ENCODE measurements at regions not wholly inside any gene's neighbourhood (a gene's known extent, or its start where the extent isn't known, plus 50 kb on each side); places are given as distances from the start of the nearest gene placed in this dataset.
"Not testable (repeated sequence)": the region's sequence is repeated elsewhere in the genome, so short reads cannot be mapped to it uniquely, and the experiment has no call there.

DNA sequence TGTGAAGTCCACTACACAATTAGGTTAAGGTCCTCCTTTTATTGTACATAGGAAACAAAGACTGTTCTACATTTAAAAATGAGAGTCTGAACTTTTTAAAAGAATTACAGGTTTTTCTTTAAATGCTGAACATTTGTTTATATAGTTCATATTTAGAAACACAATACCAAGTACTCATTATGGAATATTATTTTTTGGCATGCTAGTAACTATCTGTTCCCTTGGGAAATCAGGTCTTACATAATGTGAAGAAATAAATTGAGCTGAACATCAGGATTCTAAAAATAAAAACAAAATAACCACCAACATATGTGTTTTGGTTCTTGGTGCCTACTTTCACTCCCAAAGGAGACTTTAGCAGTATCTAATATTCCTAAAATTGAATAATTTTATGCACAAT, 230.5 kb upstream of the IZUMO3 start:
- no peak overlapping the region for H3K4me2 ChIP-seq
- no peak overlapping the region for H3K9ac ChIP-seq
- no peaks in the 10 kb centered on the region for H3K9me3 ChIP-seq
- POLR2A ChIA-PET = no interaction called here
- no peaks in the 10 kb centered on the region for H3K79me2 ChIP-seq (ENCODE audit: insufficient read depth)
- H2AFZ ChIP-seq (ENCODE audit: low read depth) = no peak overlapping the region
- TF ChIP-seq MEF2A (IDR thresholded peaks at IDR 0.05; ENCODE audit: borderline replicate concordance, low read depth) (no peak), ELF1 (IDR thresholded peaks at IDR 0.05) (no peak), EP300 (IDR thresholded peaks at IDR 0.05; ENCODE audit: borderline replicate concordance in 1 of 2, low read depth in 1 of 2, low read length in 1 of 2) (no peak), SMC3 (IDR thresholded peaks at IDR 0.05; ENCODE audit: low read depth, low read length) (no peak), EZH2phosphoT487 (IDR thresholded peaks at IDR 0.05; ENCODE audit: borderline replicate concordance, low read depth) (no peak), IRF3 (IDR thresholded peaks at IDR 0.05; ENCODE audit: low read depth, low read length) (no peak), USF1 (IDR thresholded peaks at IDR 0.05; ENCODE audit: borderline replicate concordance, low read depth) (no peak), TCF12 (IDR thresholded peaks at IDR 0.05) (no peak), GATA2 (CRISPR knock-in tag; IDR thresholded peaks at IDR 0.05) (no peak), FOXJ3 (CRISPR knock-in tag; IDR thresholded peaks at IDR 0.05) (no peak), RXRA (IDR thresholded peaks at IDR 0.05; ENCODE audit: borderline replicate concordance, low read depth) (no peak), RCOR1 (IDR thresholded peaks at IDR 0.05; ENCODE audit: low read length) (no peak), RAD21 (IDR thresholded peaks at IDR 0.05; ENCODE audit: low read length) (no peak), JUND (IDR thresholded peaks at IDR 0.05) (no peak)
- TF ChIP-seq, protein P1, sequence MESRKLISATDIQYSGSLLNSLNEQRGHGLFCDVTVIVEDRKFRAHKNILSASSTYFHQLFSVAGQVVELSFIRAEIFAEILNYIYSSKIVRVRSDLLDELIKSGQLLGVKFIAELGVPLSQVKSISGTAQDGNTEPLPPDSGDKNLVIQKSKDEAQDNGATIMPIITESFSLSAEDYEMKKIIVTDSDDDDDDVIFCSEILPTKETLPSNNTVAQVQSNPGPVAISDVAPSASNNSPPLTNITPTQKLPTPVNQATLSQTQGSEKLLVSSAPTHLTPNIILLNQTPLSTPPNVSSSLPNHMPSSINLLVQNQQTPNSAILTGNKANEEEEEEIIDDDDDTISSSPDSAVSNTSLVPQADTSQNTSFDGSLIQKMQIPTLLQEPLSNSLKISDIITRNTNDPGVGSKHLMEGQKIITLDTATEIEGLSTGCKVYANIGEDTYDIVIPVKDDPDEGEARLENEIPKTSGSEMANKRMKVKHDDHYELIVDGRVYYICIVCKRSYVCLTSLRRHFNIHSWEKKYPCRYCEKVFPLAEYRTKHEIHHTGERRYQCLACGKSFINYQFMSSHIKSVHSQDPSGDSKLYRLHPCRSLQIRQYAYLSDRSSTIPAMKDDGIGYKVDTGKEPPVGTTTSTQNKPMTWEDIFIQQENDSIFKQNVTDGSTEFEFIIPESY (IDR thresholded peaks at IDR 0.05; ENCODE audit: borderline replicate concordance, low read depth) = no peak
- TF ChIP-seq, protein P2, sequence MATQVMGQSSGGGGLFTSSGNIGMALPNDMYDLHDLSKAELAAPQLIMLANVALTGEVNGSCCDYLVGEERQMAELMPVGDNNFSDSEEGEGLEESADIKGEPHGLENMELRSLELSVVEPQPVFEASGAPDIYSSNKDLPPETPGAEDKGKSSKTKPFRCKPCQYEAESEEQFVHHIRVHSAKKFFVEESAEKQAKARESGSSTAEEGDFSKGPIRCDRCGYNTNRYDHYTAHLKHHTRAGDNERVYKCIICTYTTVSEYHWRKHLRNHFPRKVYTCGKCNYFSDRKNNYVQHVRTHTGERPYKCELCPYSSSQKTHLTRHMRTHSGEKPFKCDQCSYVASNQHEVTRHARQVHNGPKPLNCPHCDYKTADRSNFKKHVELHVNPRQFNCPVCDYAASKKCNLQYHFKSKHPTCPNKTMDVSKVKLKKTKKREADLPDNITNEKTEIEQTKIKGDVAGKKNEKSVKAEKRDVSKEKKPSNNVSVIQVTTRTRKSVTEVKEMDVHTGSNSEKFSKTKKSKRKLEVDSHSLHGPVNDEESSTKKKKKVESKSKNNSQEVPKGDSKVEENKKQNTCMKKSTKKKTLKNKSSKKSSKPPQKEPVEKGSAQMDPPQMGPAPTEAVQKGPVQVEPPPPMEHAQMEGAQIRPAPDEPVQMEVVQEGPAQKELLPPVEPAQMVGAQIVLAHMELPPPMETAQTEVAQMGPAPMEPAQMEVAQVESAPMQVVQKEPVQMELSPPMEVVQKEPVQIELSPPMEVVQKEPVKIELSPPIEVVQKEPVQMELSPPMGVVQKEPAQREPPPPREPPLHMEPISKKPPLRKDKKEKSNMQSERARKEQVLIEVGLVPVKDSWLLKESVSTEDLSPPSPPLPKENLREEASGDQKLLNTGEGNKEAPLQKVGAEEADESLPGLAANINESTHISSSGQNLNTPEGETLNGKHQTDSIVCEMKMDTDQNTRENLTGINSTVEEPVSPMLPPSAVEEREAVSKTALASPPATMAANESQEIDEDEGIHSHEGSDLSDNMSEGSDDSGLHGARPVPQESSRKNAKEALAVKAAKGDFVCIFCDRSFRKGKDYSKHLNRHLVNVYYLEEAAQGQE (IDR thresholded peaks at IDR 0.05; ENCODE audit: low read depth, low read length) = no peak
- TF ChIP-seq, protein P3, sequence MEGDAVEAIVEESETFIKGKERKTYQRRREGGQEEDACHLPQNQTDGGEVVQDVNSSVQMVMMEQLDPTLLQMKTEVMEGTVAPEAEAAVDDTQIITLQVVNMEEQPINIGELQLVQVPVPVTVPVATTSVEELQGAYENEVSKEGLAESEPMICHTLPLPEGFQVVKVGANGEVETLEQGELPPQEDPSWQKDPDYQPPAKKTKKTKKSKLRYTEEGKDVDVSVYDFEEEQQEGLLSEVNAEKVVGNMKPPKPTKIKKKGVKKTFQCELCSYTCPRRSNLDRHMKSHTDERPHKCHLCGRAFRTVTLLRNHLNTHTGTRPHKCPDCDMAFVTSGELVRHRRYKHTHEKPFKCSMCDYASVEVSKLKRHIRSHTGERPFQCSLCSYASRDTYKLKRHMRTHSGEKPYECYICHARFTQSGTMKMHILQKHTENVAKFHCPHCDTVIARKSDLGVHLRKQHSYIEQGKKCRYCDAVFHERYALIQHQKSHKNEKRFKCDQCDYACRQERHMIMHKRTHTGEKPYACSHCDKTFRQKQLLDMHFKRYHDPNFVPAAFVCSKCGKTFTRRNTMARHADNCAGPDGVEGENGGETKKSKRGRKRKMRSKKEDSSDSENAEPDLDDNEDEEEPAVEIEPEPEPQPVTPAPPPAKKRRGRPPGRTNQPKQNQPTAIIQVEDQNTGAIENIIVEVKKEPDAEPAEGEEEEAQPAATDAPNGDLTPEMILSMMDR (IDR thresholded peaks at IDR 0.05) = no peak
- H3F3A ChIP-seq (replicated peaks; ENCODE audit: insufficient read depth) = no peaks in the 10 kb centered on the region
- H3K36me3 ChIP-seq (replicated peaks in 1 of 2; ENCODE audit: control insufficient read depth in 1 of 2, insufficient read depth in 2 of 2, low read length in 1 of 2) = no peaks in the 10 kb centered on the region
- H3K4me3 ChIP-seq (ENCODE audit: low read depth in 2 of 2, low read length in 1 of 2) = no peak overlapping the region
- no peaks in the 10 kb centered on the region for H3K9me2 ChIP-seq
- CTCF ChIA-PET = interaction anchor here (0.6 kb wide), 1 partner anchor 128 kb away, joined by 3 read pairs; no protein-coding TSS in a partner anchor
- H3K4me1 ChIP-seq (ENCODE audit: control insufficient read depth in 1 of 2, insufficient read depth in 2 of 2, low read depth in 1 of 2, low read length in 1 of 2) = no peaks in the 10 kb centered on the region
- no peak for DNase-seq
- no peak overlapping the region for H3K27ac ChIP-seq (ENCODE audit: low read depth in 2 of 2, low read length in 1 of 2)
- no peaks in the 10 kb centered on the region for H3K27me3 ChIP-seq (ENCODE audit: insufficient read depth)
- no peaks in the 10 kb centered on the region for H4K20me1 ChIP-seq (ENCODE audit: insufficient read depth)

DNA sequence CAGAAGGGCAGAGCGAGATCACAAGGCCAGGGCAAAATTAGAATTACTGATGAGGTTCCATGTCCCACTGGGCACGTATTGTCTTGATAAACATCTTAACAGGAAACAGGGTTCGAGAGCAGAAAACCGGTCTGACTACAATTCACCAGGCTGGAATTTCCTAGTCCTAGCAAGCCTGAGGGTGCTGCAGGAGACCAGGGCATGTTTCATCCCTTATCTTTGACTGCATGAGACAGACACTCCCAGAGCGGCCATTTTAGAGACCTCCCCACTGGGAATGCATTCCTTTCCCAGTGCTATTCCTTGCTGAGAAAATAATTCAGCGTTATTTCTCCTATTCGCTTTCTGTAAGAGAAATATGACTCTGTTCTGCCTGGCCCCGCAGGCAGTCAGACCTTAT, 228.5 kb upstream of the IZUMO3 start:
- H2AFZ ChIP-seq (ENCODE audit: low read depth); DNase-seq; POLR2A ChIA-PET; H3K27me3 ChIP-seq (ENCODE audit: insufficient read depth); H3K4me3 ChIP-seq (ENCODE audit: low read depth in 2 of 2, low read length in 1 of 2); H3K79me2 ChIP-seq (ENCODE audit: insufficient read depth); H3K9me3 ChIP-seq; CTCF ChIA-PET; H3K4me1 ChIP-seq (ENCODE audit: control insufficient read depth in 1 of 2, insufficient read depth in 2 of 2, low read depth in 1 of 2, low read length in 1 of 2); H3K36me3 ChIP-seq (replicated peaks in 1 of 2; ENCODE audit: control insufficient read depth in 1 of 2, insufficient read depth in 2 of 2, low read length in 1 of 2); H3K4me2 ChIP-seq; H3F3A ChIP-seq (replicated peaks; ENCODE audit: insufficient read depth); H3K9me2 ChIP-seq; H3K27ac ChIP-seq (ENCODE audit: low read depth in 2 of 2, low read length in 1 of 2); H3K9ac ChIP-seq; H4K20me1 ChIP-seq (ENCODE audit: insufficient read depth): not testable (repeated sequence)
- 33% methylated on average over 8 of the region's 8 CpGs for WGBS (ENCODE audit: low lambda C conversion rate)
